DND-41 (cell line): ENCODE measurements at regions not wholly inside any gene's neighbourhood (a gene's known extent, or its start where the extent isn't known, plus 50 kb on each side); places are given as distances from the start of the nearest gene placed in this dataset.

Experiments used
- ATAC-seq: fragments of 200-7000 bp; cut with Tn5 transposase; 3 replicates; pipeline ENCODE4 v1.9.1; 2021; ENCODE audit warnings: low read depth; ENCODE audit not compliant: insufficient read depth
- DNase-seq: peaks from one replicate; pipeline ENCODE4 v3.0.0-alpha.2; 2020
- H2AFZ ChIP-seq: 2 replicates; pipeline ENCODE4 v1.6.0; 2012; ENCODE audit warnings: low read depth, low read length
- H3K27ac ChIP-seq: 2 replicates; pipeline ENCODE4 v1.5.1; 2012; ENCODE audit warnings: low read length, inconsistent platforms
- H3K27me3 ChIP-seq: fragments of 200-600 bp; sonication (generic); 2 replicates; pipeline ENCODE4 v1.6.0; 2012; ENCODE audit warnings: low read length, mild to moderate bottlenecking, inconsistent platforms; ENCODE audit not compliant: insufficient read depth, poor library complexity
- H3K36me3 ChIP-seq: 2 replicates; pipeline ENCODE4 v1.5.1; 2012; ENCODE audit warnings: low read length, inconsistent platforms; ENCODE audit not compliant: insufficient read depth
- H3K4me1 ChIP-seq: 2 replicates; pipeline ENCODE4 v1.5.1; 2012; ENCODE audit warnings: mild to moderate bottlenecking, low read length; ENCODE audit not compliant: insufficient read depth
- H3K4me2 ChIP-seq: 2 replicates; pipeline ENCODE4 v1.6.0; 2012; ENCODE audit warnings: mild to moderate bottlenecking, moderate library complexity, low read length, inconsistent platforms; ENCODE audit not compliant: insufficient read depth
- H3K4me3 ChIP-seq, 2 experiments: fragments of 200-600 bp in 1 of 2; shearing (Covaris generic) in 1 of 2; 2 replicates each; pipeline ENCODE4 v1.5.1; 2012 to 2016; ENCODE audit warnings: inconsistent platforms in 2 of 2, low read length in 2 of 2, mild to moderate bottlenecking in 2 of 2, low read depth in 1 of 2, moderate library complexity in 1 of 2
- H3K79me2 ChIP-seq: 2 replicates; pipeline ENCODE4 v1.6.0; 2012; ENCODE audit warnings: low read length, inconsistent platforms; ENCODE audit not compliant: insufficient read depth
- H3K9ac ChIP-seq: 2 replicates; pipeline ENCODE4 v1.6.0; 2012; ENCODE audit warnings: low read depth, mild to moderate bottlenecking, inconsistent platforms, low read length, moderate library complexity
- H3K9me3 ChIP-seq: 2 replicates; pipeline ENCODE4 v1.5.1; 2012; ENCODE audit warnings: low read length, moderate library complexity, mild to moderate bottlenecking, inconsistent platforms; ENCODE audit not compliant: insufficient read depth, severe bottlenecking
- H4K20me1 ChIP-seq: 2 replicates; pipeline ENCODE4 v1.6.0; 2012; ENCODE audit warnings: low read length; ENCODE audit not compliant: insufficient read depth
- CTCF ChIP-seq: IDR thresholded peaks from 2 replicates; pipeline ENCODE4 v1.5.1; 2012; ENCODE audit warnings: borderline replicate concordance, low read length, moderate library complexity, mild to moderate bottlenecking; ENCODE audit not compliant: poor library complexity, severe bottlenecking; ENCODE audit errors: extremely low read depth
- EZH2 ChIP-seq: IDR thresholded peaks from 3 replicates; pipeline ENCODE4 v1.6.1; 2012; ENCODE audit warnings: borderline replicate concordance, low read depth, mild to moderate bottlenecking, moderate library complexity, low read length, inconsistent platforms; ENCODE audit not compliant: severe bottlenecking

- ATAC-seq (no peak), DNase-seq (no peak)
- 0 out of 2 replicates have a peak, but pooled peaks cover 3% of the 10 kb centered on the region for H4K20me1 ChIP-seq
- no peak overlapping the region for H3K27ac ChIP-seq
- no peak overlapping the region for H2AFZ ChIP-seq
- no peaks in the 10 kb centered on the region for H3K79me2 ChIP-seq
- H3K36me3 ChIP-seq = no peaks in the 10 kb centered on the region
- H3K9ac ChIP-seq = no peak overlapping the region
- H3K4me3 ChIP-seq = no peak overlapping the region
- no peak overlapping the region for H3K4me2 ChIP-seq
- TF ChIP-seq CTCF (no peak), EZH2 (no peak)
- H3K9me3 ChIP-seq = no peaks in the 10 kb centered on the region
- H3K4me1 ChIP-seq = peaks cover 21% of the 10 kb centered on the region
- H3K27me3 ChIP-seq = peaks cover 24% of the 10 kb centered on the region
Measured at GRCh38 chr5:1657161-1657741, 133.5 kb upstream of the LPCAT1 start.

- Histone ChIP-seq H3K4me3 (no peak overlapping the region), H3K27ac (no peak overlapping the region), H4K20me1 (0 out of 2 replicates have a peak, but pooled peaks cover 3% of the 10 kb centered on the region), H2AFZ (no peak overlapping the region), H3K4me2 (no peak overlapping the region), H3K9ac (no peak overlapping the region), H3K27me3 (peaks cover 24% of the 10 kb centered on the region), H3K9me3 (no peaks in the 10 kb centered on the region), H3K79me2 (no peaks in the 10 kb centered on the region), H3K36me3 (no peaks in the 10 kb centered on the region), H3K4me1 (peaks cover 26% of the 10 kb centered on the region)
- no peak for ATAC-seq
- TF ChIP-seq EZH2 = no peak
- TF ChIP-seq CTCF = no peak
- DNase-seq = no peak
Measured at GRCh38 chr5:1656271-1656975, 132.7 kb upstream of the LPCAT1 start.

GRCh38 chr5:1655496-1656270 lies 131.9 kb upstream of the LPCAT1 start:
- peaks cover 26% of the 10 kb centered on the region for H3K4me1 ChIP-seq
- 0 out of 2 replicates have a peak, but pooled peaks cover 3% of the 10 kb centered on the region for H4K20me1 ChIP-seq
- H3K9ac ChIP-seq = no peak overlapping the region
- no peak for TF ChIP-seq CTCF
- no peak for TF ChIP-seq EZH2
- H3K79me2 ChIP-seq = no peaks in the 10 kb centered on the region
- no peak overlapping the region for H3K27ac ChIP-seq
- H3K4me3 ChIP-seq = no peak overlapping the region
- H2AFZ ChIP-seq = no peak overlapping the region
- peaks cover 19% of the 10 kb centered on the region for H3K27me3 ChIP-seq
- DNase-seq = no peak
- no peaks in the 10 kb centered on the region for H3K36me3 ChIP-seq
- no peak overlapping the region for H3K4me2 ChIP-seq
- ATAC-seq = no peak
- H3K9me3 ChIP-seq = no peaks in the 10 kb centered on the region
